ENCODE measurements at regions not wholly inside any gene's neighbourhood (a gene's known extent, or its start where the extent isn't known, plus 50 kb on each side); places are given as distances from the start of the nearest gene placed in this dataset.

DNA sequence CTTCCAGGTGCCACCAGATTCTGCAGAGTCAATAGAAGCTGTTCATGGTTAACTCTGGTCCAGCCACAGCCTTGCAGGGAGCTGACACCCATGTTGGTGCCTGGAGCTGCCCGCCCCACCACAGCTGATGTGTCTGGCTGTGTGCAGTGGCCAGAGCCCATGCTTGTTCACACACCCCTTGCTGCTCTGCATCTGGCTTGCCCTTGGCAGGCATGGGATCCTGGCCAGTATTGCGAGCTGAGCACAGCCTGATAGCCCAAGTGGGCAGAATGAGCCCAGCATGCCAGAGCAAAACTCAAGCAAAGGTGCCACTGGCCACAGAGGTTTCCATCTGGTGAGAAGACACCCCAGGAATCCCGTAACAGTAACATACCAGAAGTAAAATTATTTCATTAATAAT, 843.6 kb downstream of the SORCS1 start:
- DNase-seq (ENCODE audit: low spot score) (no peak), ATAC-seq (no peak)
- H3K27ac Mint-ChIP-seq = no peak overlapping the region
- no peaks in the 10 kb centered on the region for H3K27me3 Mint-ChIP-seq
- H3K4me3 Mint-ChIP-seq = no peak overlapping the region
- H3K9me3 Mint-ChIP-seq = peaks cover 18% of the 10 kb centered on the region
- H3K36me3 Mint-ChIP-seq = no peaks in the 10 kb centered on the region
- no peaks in the 10 kb centered on the region for H3K4me1 Mint-ChIP-seq (ENCODE audit: low read depth in 2 of 2)

DNA sequence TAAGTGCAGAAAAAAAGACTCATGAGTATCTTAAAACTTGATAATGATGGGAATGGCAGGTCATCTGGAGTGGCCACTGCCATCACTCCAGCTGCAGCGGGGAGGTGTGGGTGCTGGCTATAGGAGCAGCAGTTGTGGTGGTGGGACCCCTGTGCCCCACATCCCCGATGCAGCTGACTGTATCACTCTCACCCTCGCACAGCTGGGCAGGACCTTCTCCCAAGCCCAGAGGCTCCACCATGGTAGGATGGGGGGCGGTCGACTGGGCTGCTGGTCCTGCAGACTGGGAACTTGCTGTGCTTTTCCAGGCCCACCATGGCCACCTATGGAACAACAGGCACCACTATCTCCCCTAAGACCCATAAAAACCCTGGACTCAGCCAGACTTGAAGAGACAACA, 844.4 kb downstream of the SORCS1 start:
- H3K27me3 Mint-ChIP-seq = no peaks in the 10 kb centered on the region
- H3K4me1 Mint-ChIP-seq (ENCODE audit: low read depth in 2 of 2) = no peaks in the 10 kb centered on the region
- no peak overlapping the region for H3K4me3 Mint-ChIP-seq
- H3K27ac Mint-ChIP-seq = no peak overlapping the region
- DNase-seq (ENCODE audit: low spot score) = no peak
- H3K9me3 Mint-ChIP-seq = peaks cover 16% of the 10 kb centered on the region
- H3K36me3 Mint-ChIP-seq = no peaks in the 10 kb centered on the region
- ATAC-seq = no peak

DNA sequence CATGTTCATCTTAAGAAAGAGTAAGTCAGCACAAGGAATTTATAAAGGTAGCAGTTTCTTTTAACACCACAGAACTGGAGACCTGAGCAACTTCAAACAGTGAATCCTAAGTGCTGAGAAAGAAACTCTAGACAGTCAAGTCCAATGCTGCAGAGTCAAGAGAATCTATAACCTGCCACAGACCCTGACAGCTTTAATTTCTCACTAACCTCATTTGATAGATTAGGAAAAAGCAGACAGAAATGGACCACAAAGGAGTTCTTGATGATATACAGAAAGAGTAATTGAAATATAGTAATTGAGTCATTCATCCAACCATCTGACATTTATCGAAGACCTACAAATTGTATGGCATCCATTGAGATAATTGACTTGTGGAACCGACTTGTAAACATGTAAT, 847.0 kb downstream of the SORCS1 start:
- no peaks in the 10 kb centered on the region for H3K36me3 Mint-ChIP-seq
- no peaks in the 10 kb centered on the region for H3K27me3 Mint-ChIP-seq
- no peak overlapping the region for H3K4me3 Mint-ChIP-seq
- peaks cover 11% of the 10 kb centered on the region for H3K9me3 Mint-ChIP-seq
- DNase-seq (ENCODE audit: low spot score) (no peak), ATAC-seq (no peak)
- H3K4me1 Mint-ChIP-seq (ENCODE audit: low read depth in 2 of 2) = no peaks in the 10 kb centered on the region
- H3K27ac Mint-ChIP-seq = no peak overlapping the region

DNA sequence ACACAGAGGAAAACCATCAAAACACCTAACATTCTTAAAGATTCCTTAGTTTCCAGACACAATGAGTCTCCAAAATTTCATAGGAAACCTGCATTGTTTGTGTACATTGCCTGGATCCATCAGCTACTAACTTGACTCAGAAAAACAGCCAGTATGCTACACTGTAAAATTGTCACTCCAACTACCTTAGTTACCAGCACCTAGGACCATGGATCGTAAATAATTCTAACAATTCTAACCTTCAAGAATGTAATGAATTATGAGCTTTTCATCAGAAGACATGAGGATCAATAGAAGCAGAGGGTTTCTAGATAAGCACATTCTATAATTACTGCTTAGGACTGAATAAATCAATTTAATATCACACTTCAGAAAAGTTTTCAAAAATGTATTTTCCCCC, 851.5 kb downstream of the SORCS1 start:
- no peak overlapping the region for H3K27ac Mint-ChIP-seq
- H3K36me3 Mint-ChIP-seq = no peaks in the 10 kb centered on the region
- ATAC-seq (no peak), DNase-seq (ENCODE audit: low spot score) (no peak)
- no peaks in the 10 kb centered on the region for H3K4me1 Mint-ChIP-seq (ENCODE audit: low read depth in 2 of 2)
- no peak overlapping the region for H3K4me3 Mint-ChIP-seq
- no peaks in the 10 kb centered on the region for H3K27me3 Mint-ChIP-seq
- peaks cover 8% of the 10 kb centered on the region for H3K9me3 Mint-ChIP-seq

DNA sequence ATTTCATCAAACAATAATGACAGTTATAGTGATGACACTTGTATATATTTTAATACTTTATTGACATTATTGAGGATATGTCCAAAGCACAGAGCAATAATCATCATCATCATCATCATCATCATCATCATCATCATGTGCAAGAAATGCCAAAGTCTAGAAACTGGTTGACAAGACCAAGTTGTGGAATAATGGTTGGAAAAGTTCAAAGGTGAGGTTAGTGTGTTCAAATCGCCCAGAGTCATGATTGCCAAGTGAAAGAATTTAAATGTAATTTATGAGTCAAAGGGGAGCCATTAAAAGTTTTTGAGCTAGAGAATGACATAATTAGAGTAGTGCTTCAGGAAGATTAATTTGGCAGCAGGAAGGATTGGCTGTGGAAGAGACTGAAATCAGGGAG, 852.4 kb downstream of the SORCS1 start:
- no peak for DNase-seq (ENCODE audit: low spot score)
- no peaks in the 10 kb centered on the region for H3K27me3 Mint-ChIP-seq
- no peaks in the 10 kb centered on the region for H3K36me3 Mint-ChIP-seq
- H3K4me3 Mint-ChIP-seq = no peak overlapping the region
- H3K4me1 Mint-ChIP-seq (ENCODE audit: low read depth in 2 of 2) = no peaks in the 10 kb centered on the region
- H3K9me3 Mint-ChIP-seq = peaks cover 8% of the 10 kb centered on the region
- no peak overlapping the region for H3K27ac Mint-ChIP-seq
- no peak for ATAC-seq

DNA sequence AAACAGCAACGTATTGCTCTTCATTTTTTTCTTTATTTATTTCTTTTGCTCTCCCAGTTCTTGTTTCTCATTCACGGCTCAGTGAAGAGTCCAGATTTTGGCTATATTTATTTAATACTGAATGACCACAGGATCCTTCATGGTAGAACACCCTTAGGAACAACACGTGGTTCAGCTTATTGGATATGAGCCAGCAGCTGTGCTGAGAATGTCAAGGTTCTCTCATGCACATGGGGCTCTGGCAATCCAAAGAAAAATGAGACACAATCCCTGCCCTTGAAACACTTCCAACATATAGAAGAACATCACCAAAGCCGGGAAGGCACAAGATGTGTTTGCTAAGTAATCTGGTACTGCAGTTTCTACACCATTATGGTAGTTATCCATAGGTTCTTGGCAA, 852.9 kb downstream of the SORCS1 start:
- Mint-ChIP-seq H3K36me3 (no peaks in the 10 kb centered on the region), H3K4me1 (ENCODE audit: low read depth in 2 of 2) (no peaks in the 10 kb centered on the region), H3K27ac (no peak overlapping the region), H3K9me3 (peaks cover 8% of the 10 kb centered on the region), H3K27me3 (no peaks in the 10 kb centered on the region), H3K4me3 (no peak overlapping the region)
- DNase-seq (ENCODE audit: low spot score) (no peak), ATAC-seq (no peak)

DNA sequence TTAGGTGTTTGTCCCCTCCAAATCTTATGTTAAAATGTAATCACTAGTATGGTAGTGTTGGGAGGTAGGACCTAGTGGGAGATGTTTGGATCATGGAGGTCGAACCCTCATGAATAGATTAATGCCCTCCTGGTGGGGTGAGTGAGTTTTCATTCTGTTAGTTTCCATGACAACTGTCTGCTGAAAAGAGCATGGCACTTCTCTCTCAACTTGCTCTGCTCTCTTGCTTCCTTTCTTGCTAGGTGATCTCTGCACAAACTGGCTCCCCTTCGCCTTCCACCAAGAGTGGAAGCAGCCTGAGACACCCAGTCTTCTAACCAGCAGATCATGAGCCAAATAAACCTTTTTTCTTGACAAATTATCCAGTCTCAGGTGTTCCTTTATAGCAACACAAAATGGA, 853.9 kb downstream of the SORCS1 start:
- Mint-ChIP-seq H3K4me1 (ENCODE audit: low read depth in 2 of 2) (no peaks in the 10 kb centered on the region), H3K27me3 (no peaks in the 10 kb centered on the region), H3K36me3 (no peaks in the 10 kb centered on the region), H3K9me3 (peaks cover 8% of the 10 kb centered on the region), H3K27ac (no peak overlapping the region), H3K4me3 (no peak overlapping the region)
- no peak for DNase-seq (ENCODE audit: low spot score)
- ATAC-seq = no peak

DNA sequence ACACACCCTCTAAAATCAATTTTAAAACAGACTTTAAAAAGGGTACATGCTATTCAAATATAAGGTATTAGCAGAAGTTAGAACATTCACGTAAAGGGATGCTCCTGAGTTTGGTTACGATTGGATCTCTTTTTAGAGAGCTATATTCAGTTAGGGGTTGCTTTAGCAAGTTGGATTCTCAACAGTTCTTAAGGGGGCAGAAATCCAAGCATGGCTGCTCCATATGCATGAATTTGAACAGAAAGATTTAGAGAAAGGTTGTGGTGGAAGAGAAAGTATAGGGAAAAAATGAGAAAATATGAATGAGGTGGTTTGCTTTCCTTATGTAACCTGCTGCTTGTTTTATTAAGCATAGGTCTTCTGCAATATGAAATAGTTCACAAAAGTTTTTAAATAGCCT, 855.1 kb downstream of the SORCS1 start:
- Mint-ChIP-seq H3K27me3 (no peaks in the 10 kb centered on the region), H3K27ac (no peak overlapping the region), H3K36me3 (no peaks in the 10 kb centered on the region), H3K4me3 (no peak overlapping the region), H3K9me3 (peaks cover 12% of the 10 kb centered on the region), H3K4me1 (ENCODE audit: low read depth in 2 of 2) (no peaks in the 10 kb centered on the region)
- no peak for ATAC-seq
- no peak for DNase-seq (ENCODE audit: low spot score)

DNA sequence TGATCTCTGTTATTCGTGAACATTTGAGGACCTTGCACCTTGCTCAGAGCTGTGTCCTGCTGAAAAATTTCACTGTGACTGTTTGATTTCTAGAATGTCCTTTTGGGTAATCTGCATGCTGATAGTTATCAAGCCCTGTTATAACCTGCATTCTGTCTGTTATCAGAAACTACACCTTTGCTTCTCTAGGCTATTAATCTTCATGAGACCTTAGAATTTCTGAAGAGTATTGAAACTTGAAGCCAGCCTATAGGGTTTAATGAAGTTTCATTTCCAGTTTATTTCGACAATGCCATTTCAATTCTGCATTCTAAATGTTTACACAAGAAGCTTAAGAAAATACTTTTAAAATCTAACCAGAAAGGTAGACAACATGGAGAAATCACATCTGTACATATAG, 856.2 kb downstream of the SORCS1 start:
- H3K9me3 Mint-ChIP-seq = peaks cover 12% of the 10 kb centered on the region
- H3K27ac Mint-ChIP-seq = no peak overlapping the region
- H3K27me3 Mint-ChIP-seq = no peaks in the 10 kb centered on the region
- no peaks in the 10 kb centered on the region for H3K36me3 Mint-ChIP-seq
- ATAC-seq (no peak), DNase-seq (ENCODE audit: low spot score) (no peak)
- H3K4me3 Mint-ChIP-seq = no peak overlapping the region
- H3K4me1 Mint-ChIP-seq (ENCODE audit: low read depth in 2 of 2) = no peaks in the 10 kb centered on the region

DNA sequence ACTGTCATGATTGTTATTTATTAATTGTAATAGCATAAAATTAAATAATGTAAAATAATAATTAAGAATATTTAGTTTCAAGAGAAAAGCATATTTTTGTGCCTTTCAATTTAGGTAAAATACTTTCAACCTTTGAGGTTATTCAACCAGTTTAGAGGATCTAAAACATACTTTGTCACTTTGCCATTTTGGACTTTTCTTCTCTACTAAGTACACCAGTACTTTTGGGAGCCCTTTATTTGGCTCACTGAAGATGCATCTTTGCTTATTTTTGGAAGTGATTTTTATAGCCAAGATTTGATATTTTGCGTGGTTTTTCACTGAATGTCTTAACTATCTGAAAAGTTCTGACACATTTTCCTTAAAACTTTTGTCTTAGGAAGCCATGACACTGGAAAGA, 860.5 kb downstream of the SORCS1 start:
- Mint-ChIP-seq H3K36me3 (no peaks in the 10 kb centered on the region), H3K27ac (no peak overlapping the region), H3K4me1 (ENCODE audit: low read depth in 2 of 2) (no peaks in the 10 kb centered on the region), H3K9me3 (peaks cover 7% of the 10 kb centered on the region), H3K27me3 (no peaks in the 10 kb centered on the region), H3K4me3 (no peak overlapping the region)
- DNase-seq (ENCODE audit: low spot score) = no peak
- no peak for ATAC-seq

DNA sequence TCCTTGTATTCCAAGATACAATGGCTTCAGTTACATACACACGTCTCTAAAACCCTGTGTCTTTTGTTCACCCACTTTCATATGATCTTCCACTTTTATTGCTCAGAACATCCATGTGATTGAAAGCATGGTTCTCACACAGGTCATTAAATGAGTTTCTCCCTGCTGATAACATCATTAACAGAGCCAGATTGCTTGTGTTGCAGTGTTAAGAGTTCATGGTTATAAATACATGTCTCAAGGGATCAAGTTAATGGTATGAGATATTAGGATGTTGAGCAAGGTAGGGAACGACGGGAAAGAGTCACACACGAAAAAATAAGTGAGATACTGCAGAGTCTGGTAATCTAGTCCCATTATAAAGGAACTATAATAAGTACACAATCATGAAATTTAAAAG, 861.5 kb downstream of the SORCS1 start:
- Mint-ChIP-seq H3K4me1 (ENCODE audit: low read depth in 2 of 2) (no peaks in the 10 kb centered on the region), H3K27ac (no peak overlapping the region), H3K27me3 (no peaks in the 10 kb centered on the region), H3K36me3 (no peaks in the 10 kb centered on the region), H3K9me3 (peaks cover 7% of the 10 kb centered on the region), H3K4me3 (no peak overlapping the region)
- DNase-seq (ENCODE audit: low spot score) (no peak), ATAC-seq (no peak)

DNA sequence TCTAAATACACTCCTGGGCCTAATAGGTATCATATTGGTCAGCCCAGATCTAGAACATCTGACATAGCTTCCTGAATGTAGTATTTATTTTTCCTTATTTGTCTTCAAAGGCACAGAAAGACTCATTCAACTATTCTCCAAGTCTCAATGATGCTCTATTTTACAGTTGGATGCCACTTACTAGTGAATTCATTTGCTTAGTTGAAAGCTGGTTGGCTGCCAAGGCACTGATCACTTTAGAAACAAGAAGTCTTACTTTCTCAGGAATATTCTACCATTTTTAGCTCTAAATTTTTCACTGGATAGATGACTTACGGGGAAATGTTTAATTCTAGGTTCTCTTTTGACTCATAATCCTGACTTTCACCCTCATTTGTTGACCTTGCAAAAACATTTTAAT, 863.4 kb downstream of the SORCS1 start:
- Mint-ChIP-seq H3K4me3 (no peak overlapping the region), H3K27me3 (no peaks in the 10 kb centered on the region), H3K9me3 (peaks cover 10% of the 10 kb centered on the region), H3K27ac (no peak overlapping the region), H3K36me3 (no peaks in the 10 kb centered on the region), H3K4me1 (ENCODE audit: low read depth in 2 of 2) (no peaks in the 10 kb centered on the region)
- no peak for ATAC-seq
- DNase-seq (ENCODE audit: low spot score) = no peak

DNA sequence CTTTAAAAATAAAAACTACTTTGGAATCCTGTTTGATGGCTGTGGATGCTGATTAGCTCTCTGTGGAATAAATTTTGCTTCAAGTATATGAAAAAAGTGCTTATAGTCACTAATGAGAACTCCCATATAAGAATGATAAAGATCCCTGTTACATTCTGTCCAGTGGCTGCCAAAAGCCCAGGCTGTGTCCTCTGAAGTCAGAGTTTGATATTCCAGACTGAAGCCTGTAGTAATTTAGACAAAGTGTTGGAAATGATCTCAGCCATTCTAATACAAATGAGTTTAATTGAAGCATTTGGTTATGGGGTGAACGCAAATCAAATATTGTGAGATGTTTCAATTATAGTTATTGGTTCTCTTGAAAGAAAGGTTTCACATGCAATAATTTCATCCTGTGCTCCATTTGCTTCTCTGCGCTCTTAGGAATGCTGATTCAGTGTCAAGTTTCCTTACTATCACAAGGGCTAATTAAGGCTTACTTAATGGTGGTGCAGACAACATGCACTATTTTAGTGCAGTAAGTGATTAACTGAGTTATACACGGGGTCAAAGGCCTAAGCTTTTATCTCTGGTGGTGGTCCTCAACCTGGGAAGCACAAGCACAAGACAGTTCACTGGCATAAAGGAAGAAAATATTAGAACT, 867.6 kb downstream of the SORCS1 start:
- Mint-ChIP-seq H3K4me1 (ENCODE audit: low read depth in 2 of 2) (no peaks in the 10 kb centered on the region), H3K9me3 (peaks cover 7% of the 10 kb centered on the region), H3K27ac (no peak overlapping the region), H3K36me3 (no peaks in the 10 kb centered on the region), H3K4me3 (no peak overlapping the region), H3K27me3 (no peaks in the 10 kb centered on the region)
- no peak for ATAC-seq
- no peak for DNase-seq (ENCODE audit: low spot score)

DNA sequence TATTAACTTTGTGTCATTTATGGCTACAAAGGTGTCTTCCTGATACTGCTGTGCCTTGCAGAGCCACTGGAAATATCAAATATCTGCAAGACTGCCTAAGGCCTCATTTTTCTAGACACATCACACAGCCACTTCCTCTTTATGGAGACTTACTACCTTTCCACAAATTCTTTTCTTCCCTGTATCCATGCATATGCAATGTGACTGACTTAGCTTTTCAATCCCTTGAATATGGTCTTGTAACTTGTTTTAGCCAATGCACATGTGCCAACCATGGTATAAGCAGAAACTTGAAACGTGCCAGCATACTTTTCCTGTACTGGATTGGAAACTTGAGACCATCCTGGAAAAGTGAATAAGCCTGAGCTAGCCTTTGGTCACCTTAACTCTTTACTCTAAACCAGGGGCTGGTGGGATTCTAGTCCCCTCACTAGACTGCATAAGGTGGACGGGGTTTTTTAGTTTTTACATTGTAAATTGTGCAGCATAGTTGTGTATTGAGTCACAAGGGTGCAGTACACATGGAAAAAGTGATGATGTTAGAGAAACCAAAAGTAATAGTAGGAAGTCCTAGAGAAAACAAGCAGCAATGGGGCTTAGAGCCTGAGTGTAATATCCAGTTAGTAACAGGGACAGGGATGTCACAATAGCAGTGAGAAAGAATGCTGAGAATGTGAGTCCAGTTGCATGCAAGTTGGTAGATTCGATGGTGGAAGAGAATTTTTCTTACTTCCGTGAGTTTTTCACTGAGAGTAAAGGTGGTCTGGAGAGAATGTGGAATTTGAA, 879.5 kb downstream of the SORCS1 start:
- no peak for ATAC-seq
- Mint-ChIP-seq H3K4me1 (ENCODE audit: low read depth in 2 of 2) (no peaks in the 10 kb centered on the region), H3K4me3 (no peak overlapping the region), H3K27ac (no peak overlapping the region), H3K9me3 (peaks cover 21% of the 10 kb centered on the region), H3K36me3 (peaks cover 10% of the 10 kb centered on the region), H3K27me3 (no peaks in the 10 kb centered on the region)
- DNase-seq (ENCODE audit: low spot score) = no peak

Measured in natural killer cell treated with Interleukin-12 subunit alpha and Interleukin-12 subunit beta and Interleukin-15 and Interleukin-18, amount 100 ng/mL, for 72 hours (primary cell).